Adrenal gland (tissue), 9 donors: ENCODE measurements at regions not wholly inside any gene's neighbourhood (a gene's known extent, or its start where the extent isn't known, plus 50 kb on each side); places are given as distances from the start of the nearest gene placed in this dataset.

ENCODE experiments used
- DNase-seq, 7 donors: peaks; one replicate each; pipeline ENCODE4 v3.0.0-alpha.2; 2019 to 2020
- H3K27ac ChIP-seq, 5 donors: fragments of 200-600 bp; sonication (generic) in 4 of 5; 1 replicate in 3 of 5; 2 replicates in 2 of 5; pipeline versions ENCODE4 v1.5.1 to v1.8.0; 2016 to 2020; ENCODE audit warnings: mild to moderate bottlenecking in 1 of 5
- H3K27me3 ChIP-seq: fragments of 200-600 bp; 2 replicates; pipeline ENCODE4 v1.8.0; 2021
- H3K36me3 ChIP-seq, 2 donors: fragments of 200-600 bp; replicated peaks in 1 of 2; 1 replicate in 1 of 2; 2 replicates in 1 of 2; pipeline versions ENCODE4 v1.5.1 to v1.8.0; 2018 to 2022
- H3K4me1 ChIP-seq, 2 donors: fragments of 200-600 bp; replicated peaks in 1 of 2; 1 replicate in 1 of 2; 2 replicates in 1 of 2; pipeline versions ENCODE4 v1.5.1 to v1.8.0; 2018 to 2021
- H3K4me3 ChIP-seq, 4 donors: fragments of 200-600 bp; sonication (generic) in 3 of 4; one replicate each; pipeline ENCODE4 v1.5.1; 2016 to 2018
- H3K9me3 ChIP-seq, 3 donors: fragments of 200-600 bp; sonication (generic) in 1 of 3; replicated peaks in 1 of 3; 1 replicate in 2 of 3; 2 replicates in 1 of 3; pipeline versions ENCODE4 v1.5.1 to v1.8.0; 2016 to 2021
- CTCF ChIP-seq, 6 experiments: fragments of 450-650 bp in 4 of 6; fragments of 200-600 bp in 2 of 6; sonication (generic) in 1 of 6; IDR thresholded peaks; 1 replicate in 5 of 6; 2 replicates in 1 of 6; pipeline versions ENCODE4 v1.5.1 to v1.8.0; 2016 to 2021; ENCODE audit warnings: antibody characterized with exemption in 6 of 6, mild to moderate bottlenecking in 2 of 6, moderate library complexity in 1 of 6
- POLR2A ChIP-seq, 2 donors: fragments of 450-650 bp; IDR thresholded peaks; one replicate each; pipeline ENCODE4 v1.6.1; 2017; ENCODE audit warnings: antibody characterized with exemption in 2 of 2, mild to moderate bottlenecking in 2 of 2, moderate library complexity in 1 of 2
- WGBS, 4 donors: extraction: QIAGEN DNeasy Blood & Tissue Kit in 2 of 4; methylation state at CpG; one replicate each; pipeline versions ENCODE4 v1.1.5 to v1.1.7; 2013 to 2017; 5-methylcytosine and 5-hydroxymethylcytosine counted together
- intact Hi-C, 2 donors: fragments of 100-400 bp; cut with DNase I; formaldehyde crosslinking; loops; one replicate each; pipeline versions ENCODE4 v1.14.1 to v1.15.0; 2022 to 2023
- donor health status: healthy with polysubstance abuse.
- donor health status: Bipolar disorder and iron deficiency.
- donor health status: DM: yes; HTN: yes; CAD: no.
- donor health status: DM: no; HTN: no; CAD: no.
- donor health status: DM: no; HTN: no; CAD: no.

DNA sequence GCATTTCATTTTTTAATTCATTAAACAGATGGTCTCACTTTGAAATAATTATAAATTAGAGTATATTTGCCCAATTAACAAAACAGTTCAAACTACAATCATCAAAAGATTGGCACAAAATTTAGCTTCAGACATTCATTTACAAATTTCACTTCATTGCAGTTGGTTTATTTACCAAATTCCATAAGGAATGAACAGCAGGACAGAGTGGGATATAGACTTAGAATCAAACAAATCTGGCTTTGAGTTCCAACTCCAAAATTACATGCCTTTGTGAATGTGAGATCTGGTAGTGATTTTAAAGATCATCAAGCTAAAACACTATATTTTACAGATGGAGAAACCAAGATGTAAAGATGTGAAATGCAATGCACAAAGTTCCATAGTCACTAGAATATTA is 310.7 kb upstream of the CNTN5 start:
- H3K27me3 ChIP-seq = no peaks in the 10 kb centered on the region
- intact Hi-C loops = no loop called here
- H3K9me3 ChIP-seq = peaks cover 0 to 3% (median 0%) of the 10 kb centered on the region in 3 donors
- DNase-seq = no peak
- no peak for TF ChIP-seq POLR2A (IDR thresholded peaks at IDR 0.05)
- no peak for TF ChIP-seq CTCF (IDR thresholded peaks at IDR 0.05)
- H3K36me3 ChIP-seq = no peaks in the 10 kb centered on the region
- no peak overlapping the region for H3K27ac ChIP-seq
- H3K4me1 ChIP-seq = no peaks in the 10 kb centered on the region
- H3K4me3 ChIP-seq = no peak overlapping the region

GRCh38 chr11:98710986-98711385 is 309.8 kb upstream of the CNTN5 start:
- Histone ChIP-seq H3K4me3 (no peak overlapping the region), H3K27ac (no peak overlapping the region), H3K36me3 (no peaks in the 10 kb centered on the region), H3K4me1 (no peaks in the 10 kb centered on the region), H3K27me3 (no peaks in the 10 kb centered on the region), H3K9me3 (peaks cover 0 to 3% (median 0%) of the 10 kb centered on the region in 3 donors)
- DNase-seq = no peak
- WGBS, 4 donors = 74 to 78% (median 75%) methylated on average over 5 of the region's 5 CpGs
- intact Hi-C loops = no loop called here
- TF ChIP-seq CTCF (IDR thresholded peaks at IDR 0.05) (no peak), POLR2A (IDR thresholded peaks at IDR 0.05) (no peak)

GRCh38 chr11:98720951-98721350 is 299.8 kb upstream of the CNTN5 start:
- 62 to 76% (median 69%) methylated on average over 3 of the region's 3 CpGs for WGBS, 4 donors
- TF ChIP-seq CTCF (IDR thresholded peaks at IDR 0.05) (no peak), POLR2A (IDR thresholded peaks at IDR 0.05) (no peak)
- no peak for DNase-seq
- no peaks in the 10 kb centered on the region for H3K9me3 ChIP-seq
- intact Hi-C loops = no loop called here
- H3K36me3 ChIP-seq = no peaks in the 10 kb centered on the region
- H3K4me3 ChIP-seq = no peak overlapping the region
- H3K27me3 ChIP-seq = no peaks in the 10 kb centered on the region
- H3K4me1 ChIP-seq = no peaks in the 10 kb centered on the region
- no peak overlapping the region for H3K27ac ChIP-seq

DNA sequence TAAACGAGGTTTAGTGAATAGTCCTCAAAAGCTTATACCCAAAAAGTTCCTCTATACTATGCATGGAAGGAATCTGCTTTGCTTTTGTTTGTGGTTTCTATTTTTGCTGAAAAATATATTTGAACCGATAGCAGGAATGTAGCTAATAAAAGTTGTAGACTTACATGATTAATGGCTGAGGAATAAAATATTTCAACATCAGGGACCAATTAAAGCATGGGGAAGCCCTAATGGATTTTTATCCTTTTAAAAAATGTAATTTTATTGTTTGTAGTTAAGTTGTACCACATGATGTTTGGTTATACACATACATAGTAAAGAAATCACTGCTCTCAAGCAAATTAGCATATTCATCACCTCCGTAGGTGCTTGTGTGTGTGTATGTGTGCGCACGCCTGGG is 295.3 kb upstream of the CNTN5 start:
- DNase-seq = no peak

More for the DNA sequence above, 295.3 kb upstream of the CNTN5 start:
- H3K4me3 ChIP-seq = no peak overlapping the region
- whole genome bisulfite sequencing, 4 donors = 67 to 78% (median 73%) methylated on average over 5 of the region's 5 CpGs
- no peak overlapping the region for H3K27ac ChIP-seq
- intact Hi-C loops = no loop called here
- H3K4me1 ChIP-seq = no peaks in the 10 kb centered on the region
- TF ChIP-seq POLR2A (IDR thresholded peaks at IDR 0.05) = no peak
- no peak for TF ChIP-seq CTCF (IDR thresholded peaks at IDR 0.05)
- H3K36me3 ChIP-seq = no peaks in the 10 kb centered on the region
- H3K27me3 ChIP-seq = no peaks in the 10 kb centered on the region
- no peaks in the 10 kb centered on the region for H3K9me3 ChIP-seq
